HG02763 (cell line): ENCODE measurements at regions not wholly inside any gene's neighbourhood (a gene's known extent, or its start where the extent isn't known, plus 50 kb on each side); places are given as distances from the start of the nearest gene placed in this dataset.
"Not testable (repeated sequence)": the region's sequence is repeated elsewhere in the genome, so short reads cannot be mapped to it uniquely, and the experiment has no call there.

ENCODE experiments used
- ATAC-seq: cut with Tn5 transposase; IDR thresholded peaks from one replicate; pipeline ENCODE4 v1.9.1; 2021; ENCODE audit warnings: mild to moderate bottlenecking, moderate library complexity; ENCODE audit not compliant: unreplicated experiment

DNA sequence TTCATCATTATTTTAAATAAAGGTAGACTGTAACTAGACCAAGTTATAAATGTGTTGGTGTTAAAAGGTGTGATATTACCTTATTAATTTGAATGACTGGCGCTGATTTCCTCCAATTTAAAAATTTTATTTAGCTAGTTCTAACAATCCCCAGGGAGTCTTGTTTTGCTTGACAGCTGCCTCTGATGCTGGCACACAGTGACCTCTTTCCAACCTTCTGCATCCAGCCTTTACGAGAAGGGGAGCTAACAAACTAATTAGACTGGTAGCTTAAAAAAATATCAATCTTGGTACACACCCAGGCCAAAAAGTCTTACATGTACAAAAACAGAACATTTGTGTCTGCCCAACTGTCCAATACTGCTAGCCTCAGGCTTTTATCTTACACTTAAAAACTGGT lies 51.8 kb upstream of the ENPEP start:
- ATAC-seq = no peak

GRCh38 chr4:110418641-110419040 lies 57.3 kb upstream of the ENPEP start:
- no peak for ATAC-seq

- ATAC-seq = no peak
Measured at GRCh38 chr4:110417136-110417535, 58.8 kb upstream of the ENPEP start.

DNA sequence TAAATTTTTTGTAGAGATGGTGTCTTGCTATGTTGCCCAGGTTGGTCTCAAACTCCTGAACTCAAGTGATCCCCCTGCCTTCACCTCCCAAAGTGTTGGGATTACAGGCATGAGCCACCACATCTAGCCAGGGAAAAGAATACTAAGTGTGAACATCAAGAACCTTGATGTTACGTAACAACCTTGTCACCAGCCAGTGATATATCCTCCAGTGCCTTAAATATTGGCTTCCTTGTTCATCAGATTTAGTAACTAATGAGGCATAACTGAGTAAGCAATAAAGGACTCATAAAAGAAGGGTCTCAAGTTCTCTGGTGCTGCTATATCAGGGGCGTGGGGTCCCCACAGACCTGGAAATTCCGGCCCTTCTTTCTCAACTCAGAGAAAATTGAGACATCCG lies 60.5 kb upstream of the ENPEP start:
- ATAC-seq = no peak

- ATAC-seq = no peak
Measured at GRCh38 chr4:110415041-110415440, 60.9 kb upstream of the ENPEP start.

DNA sequence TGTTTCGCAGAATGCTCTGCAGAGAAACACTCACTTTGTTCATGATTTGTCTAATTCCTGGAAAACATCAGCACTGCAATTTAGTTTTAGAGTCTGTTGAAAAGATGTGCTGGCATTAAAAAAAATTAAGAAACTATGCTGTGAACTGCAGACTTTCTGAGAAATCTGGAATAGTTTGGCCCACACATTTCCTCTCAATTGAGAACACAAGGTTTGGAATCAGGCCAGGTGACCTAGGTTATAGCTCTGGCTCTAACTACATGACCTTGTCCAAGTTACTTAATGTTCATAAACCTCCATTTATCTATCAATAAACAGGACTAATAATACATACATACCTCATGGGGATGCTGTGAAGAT lies 61.4 kb upstream of the ENPEP start:
- ATAC-seq = no peak

DNA sequence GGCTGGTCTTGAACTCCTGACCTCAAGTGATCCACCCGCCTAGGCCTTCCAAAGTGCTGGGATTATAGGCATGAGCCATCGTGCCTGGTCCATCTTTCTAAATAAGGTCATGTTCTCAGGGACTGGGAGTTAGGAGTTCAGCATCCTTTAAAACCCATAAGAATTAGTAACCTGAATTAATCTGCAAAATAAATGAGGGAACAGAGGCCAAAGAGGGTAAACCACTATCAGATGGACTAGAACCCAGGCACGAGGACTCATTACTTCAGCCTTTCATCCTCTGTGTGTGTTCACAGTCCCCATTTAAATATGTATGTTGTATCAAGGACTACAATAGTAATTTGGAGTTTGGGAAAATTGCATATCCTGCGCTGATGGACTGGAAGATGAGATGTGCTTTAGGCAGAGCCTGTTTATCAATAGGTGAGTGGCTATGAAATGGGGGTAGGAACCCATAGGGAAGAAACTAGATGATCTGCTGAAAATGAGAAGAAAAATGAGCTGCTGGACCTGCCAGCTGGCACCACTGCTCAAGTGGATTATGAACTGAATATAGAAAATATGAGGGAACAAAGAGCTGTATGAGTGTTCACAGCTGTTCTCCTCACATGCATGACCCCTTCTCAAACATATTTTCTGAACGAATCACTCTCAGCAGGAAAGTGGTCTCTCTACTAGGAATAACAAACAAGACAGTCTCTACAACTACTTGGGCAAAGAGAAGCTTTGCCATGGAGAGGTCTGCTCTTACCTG lies 62.0 kb upstream of the ENPEP start:
- not testable (repeated sequence) for ATAC-seq

DNA sequence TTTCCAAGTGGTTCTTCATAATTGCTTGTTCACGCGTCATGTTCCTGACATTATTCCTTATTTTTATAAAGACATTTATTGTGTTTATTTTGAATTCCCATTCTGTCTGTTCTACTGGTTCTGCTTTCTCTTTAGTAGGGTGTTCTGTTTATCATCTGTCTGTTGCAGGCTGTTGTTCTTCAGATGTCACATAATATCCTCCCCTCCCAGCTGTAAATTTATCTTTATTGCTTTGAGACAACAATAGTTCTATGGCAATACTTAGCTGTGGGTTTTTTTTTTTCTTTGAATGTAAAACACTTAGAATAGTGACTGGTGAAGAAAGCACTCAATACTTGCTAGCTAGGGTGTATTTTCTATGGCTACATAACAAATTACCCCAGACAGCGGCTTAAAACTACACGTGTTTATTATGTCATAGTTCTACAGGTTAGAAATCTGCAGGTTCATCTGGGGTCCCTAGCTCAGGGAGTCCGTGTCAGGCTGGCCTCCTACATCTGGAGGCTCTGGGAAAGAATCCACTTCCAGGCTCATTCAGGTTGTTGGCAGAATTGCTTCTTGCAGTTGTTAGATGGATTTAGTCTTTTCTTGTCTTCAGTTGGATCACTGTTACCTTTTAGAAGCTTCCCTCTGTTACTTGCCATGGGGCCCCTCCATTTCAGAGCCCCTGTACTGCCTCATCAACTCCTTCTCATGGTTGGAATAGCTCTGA lies 63.4 kb upstream of the ENPEP start:
- ATAC-seq = no peak

GRCh38 chr4:110411574-110412011 lies 64.4 kb upstream of the ENPEP start:
- no peak for ATAC-seq

GRCh38 chr4:110410853-110411573 lies 64.9 kb upstream of the ENPEP start:
- ATAC-seq = not testable (repeated sequence)

DNA sequence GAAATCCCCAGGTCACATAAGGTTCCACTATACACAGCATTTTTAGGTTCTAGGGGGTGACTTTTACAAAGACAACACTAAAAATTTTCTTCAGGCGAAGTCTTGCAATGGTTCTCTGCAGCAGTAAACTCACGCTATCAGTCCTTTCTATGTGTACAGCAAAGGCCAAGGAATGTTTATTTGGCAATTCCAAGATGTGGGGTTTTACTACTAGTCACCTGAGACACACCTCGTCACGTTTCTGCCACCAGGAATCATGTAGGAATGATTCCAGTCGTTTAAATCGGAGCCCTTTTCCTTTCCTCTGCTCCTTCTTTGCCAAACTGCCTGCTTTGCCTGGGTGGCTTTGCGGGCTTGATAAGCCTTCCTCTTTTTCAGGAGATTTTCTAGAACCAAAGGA lies 75.9 kb upstream of the ENPEP start:
- ATAC-seq = no peak

- ATAC-seq = not testable (repeated sequence)
Measured at GRCh38 chr4:110399046-110399445, 76.9 kb upstream of the ENPEP start.

- no peak for ATAC-seq
Measured at GRCh38 chr4:110396963-110397362, 79.0 kb upstream of the ENPEP start.

DNA sequence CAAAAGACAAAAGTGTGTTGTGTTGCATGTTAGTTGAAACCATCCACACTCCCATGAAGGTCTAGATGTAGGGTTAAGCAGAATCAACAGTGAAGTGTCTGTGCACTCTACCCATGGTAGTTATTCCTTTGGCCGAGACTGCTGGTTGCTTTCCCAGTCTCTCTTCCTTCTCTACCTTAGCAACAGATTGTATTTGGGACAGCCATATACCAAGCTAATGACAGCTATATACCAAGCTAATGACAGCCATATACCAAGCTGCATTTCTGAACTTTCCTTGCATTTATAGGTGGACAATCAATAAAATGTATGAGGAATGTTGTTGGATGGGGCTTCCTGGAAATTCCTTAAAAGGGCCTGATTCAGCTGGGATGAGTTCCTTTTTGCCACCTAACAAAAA lies 80.5 kb upstream of the ENPEP start:
- ATAC-seq = no peak

- no peak for ATAC-seq
Measured at GRCh38 chr4:110394871-110395270, 81.1 kb upstream of the ENPEP start.

GRCh38 chr4:110381784-110382183 lies 94.2 kb upstream of the ENPEP start:
- no peak for ATAC-seq

- ATAC-seq = no peak
Measured at GRCh38 chr4:110372485-110372884, 103.5 kb upstream of the ENPEP start.

DNA sequence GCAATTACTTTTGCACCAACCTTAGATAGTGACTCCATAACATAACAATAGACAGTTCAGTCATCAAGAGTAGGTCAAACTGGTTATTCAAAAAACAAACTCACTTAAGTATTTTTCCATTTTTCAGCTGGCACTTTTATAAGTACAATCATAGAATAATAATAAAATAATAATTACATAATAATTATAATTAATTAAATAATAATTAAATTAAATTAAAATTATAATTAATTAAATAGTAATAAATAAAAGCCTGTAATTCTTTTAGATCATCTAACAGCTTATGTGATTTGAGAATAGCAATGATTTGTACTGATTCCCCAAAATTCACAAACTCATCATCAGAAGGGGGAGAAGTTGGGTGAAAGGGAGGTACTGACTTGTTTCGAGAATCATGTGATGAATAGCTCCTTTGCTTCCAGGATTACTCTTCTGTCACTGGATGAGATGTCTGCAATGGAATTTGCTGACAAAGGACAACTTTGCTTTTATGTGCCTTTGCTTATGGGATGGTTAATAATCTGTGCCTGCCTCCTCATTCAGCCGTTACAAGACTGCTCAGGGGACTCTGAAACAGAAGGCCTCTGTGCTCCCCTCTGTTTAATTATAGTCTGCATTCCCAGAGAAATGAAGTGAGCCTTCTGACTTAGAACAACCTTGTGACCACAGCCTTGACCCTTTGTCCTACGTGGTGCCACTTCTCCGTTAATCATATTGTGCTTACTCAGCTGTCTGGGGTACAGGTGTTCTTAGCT lies 104.8 kb upstream of the ENPEP start:
- ATAC-seq = no peak

GRCh38 chr4:110368409-110368808 lies 107.5 kb upstream of the ENPEP start:
- no peak for ATAC-seq

- no peak for ATAC-seq
Measured at GRCh38 chr4:110367156-110367555, 108.8 kb upstream of the ENPEP start.

- no peak for ATAC-seq
Measured at GRCh38 chr4:110365761-110366160, 110.2 kb upstream of the ENPEP start.
